Stimulated activated naive CD8-positive, alpha-beta T cell treated with anti-CD3 and anti-CD28 coated beads, Interleukin-15, amount 100 ng/mL, for 72 hours (primary cell): ENCODE measurements at regions not wholly inside any gene's neighbourhood (a gene's known extent, or its start where the extent isn't known, plus 50 kb on each side); places are given as distances from the start of the nearest gene placed in this dataset.
"Not testable (repeated sequence)": the region's sequence is repeated elsewhere in the genome, so short reads cannot be mapped to it uniquely, and the experiment has no call there.

ENCODE experiments used
- ATAC-seq: fragments of 150-1000 bp; cut with Tn5 transposase; 2 replicates; pipeline ENCODE4 v1.10.0; 2021; ENCODE audit warnings: mild to moderate bottlenecking, moderate library complexity
- DNase-seq, 2 donors: peaks; one replicate each; pipeline ENCODE4 v3.0.0; 2021 to 2022
- H3K27ac Mint-ChIP-seq, 2 donors: one replicate each; pipeline ENCODE4 v1.8.0; 2022; ENCODE audit warnings: mild to moderate bottlenecking in 2 of 2, mixed read lengths in 2 of 2, moderate library complexity in 2 of 2
- H3K27me3 Mint-ChIP-seq: one replicate; pipeline ENCODE4 v1.8.0; 2022; ENCODE audit warnings: mixed read lengths
- H3K4me1 Mint-ChIP-seq: one replicate; pipeline ENCODE4 v1.8.0; 2022; ENCODE audit warnings: mild to moderate bottlenecking, mixed read lengths
- H3K4me3 Mint-ChIP-seq, 2 donors: one replicate each; pipeline ENCODE4 v1.8.0; 2022; ENCODE audit warnings: mild to moderate bottlenecking in 2 of 2, mixed read lengths in 2 of 2, moderate library complexity in 1 of 2
- H3K9me3 Mint-ChIP-seq, 2 donors: one replicate each; pipeline ENCODE4 v1.8.0; 2022; ENCODE audit warnings: mixed read lengths in 2 of 2

- H3K4me1 Mint-ChIP-seq, result no peaks in the 10 kb centered on the region
- DNase-seq (no peak), ATAC-seq (peak; percentile 33)
- no peak overlapping the region for H3K27ac Mint-ChIP-seq
- no peaks in the 10 kb centered on the region for H3K27me3 Mint-ChIP-seq
- no peak overlapping the region for H3K4me3 Mint-ChIP-seq
- no peaks in the 10 kb centered on the region for H3K9me3 Mint-ChIP-seq
Observed at GRCh38 chr2:167331636-167332232, 443.5 kb downstream of the XIRP2 start.

- H3K4me1 Mint-ChIP-seq, H3K27ac Mint-ChIP-seq, H3K27me3 Mint-ChIP-seq, H3K4me3 Mint-ChIP-seq, ATAC-seq, H3K9me3 Mint-ChIP-seq, DNase-seq: not testable (repeated sequence)
Observed at GRCh38 chr2:167328808-167329207, 440.5 kb downstream of the XIRP2 start.

GRCh38 chr2:167322795-167323194, 434.5 kb downstream of the XIRP2 start:
- no peak overlapping the region for H3K4me3 Mint-ChIP-seq
- no peaks in the 10 kb centered on the region for H3K27me3 Mint-ChIP-seq
- no peaks in the 10 kb centered on the region for H3K4me1 Mint-ChIP-seq
- no peak overlapping the region for H3K27ac Mint-ChIP-seq
- DNase-seq (no peak), ATAC-seq (no peak)
- no peaks in the 10 kb centered on the region for H3K9me3 Mint-ChIP-seq

- Mint-ChIP-seq H3K4me3 (no peak overlapping the region), H3K27ac (no peak overlapping the region), H3K4me1 (no peaks in the 10 kb centered on the region), H3K27me3 (no peaks in the 10 kb centered on the region), H3K9me3 (no peaks in the 10 kb centered on the region)
- DNase-seq (no peak), ATAC-seq (no peak)
Observed at GRCh38 chr2:167318581-167318980, 430.3 kb downstream of the XIRP2 start.

GRCh38 chr2:167310442-167310841, 422.2 kb downstream of the XIRP2 start:
- DNase-seq, result no peak
- H3K9me3 Mint-ChIP-seq, result no peaks in the 10 kb centered on the region
- no peak overlapping the region for H3K4me3 Mint-ChIP-seq
- no peaks in the 10 kb centered on the region for H3K4me1 Mint-ChIP-seq
- no peak overlapping the region for H3K27ac Mint-ChIP-seq
- ATAC-seq, result no peak
- no peaks in the 10 kb centered on the region for H3K27me3 Mint-ChIP-seq
